ENCODE measurements at regions not wholly inside any gene's neighbourhood (a gene's known extent, or its start where the extent isn't known, plus 50 kb on each side); places are given as distances from the start of the nearest gene placed in this dataset.

- DNase-seq, result no peak
- no peak overlapping the region for H3K27ac Mint-ChIP-seq
- H3K4me1 Mint-ChIP-seq, result no peaks in the 10 kb centered on the region
- ATAC-seq, result no peak
- no peaks in the 10 kb centered on the region for H3K36me3 Mint-ChIP-seq
- no peak overlapping the region for H3K4me3 Mint-ChIP-seq
- CTCF ChIA-PET, result no interaction called here
- no peaks in the 10 kb centered on the region for H3K9me3 Mint-ChIP-seq (ENCODE audit: low read depth)
- no peaks in the 10 kb centered on the region for H3K27me3 Mint-ChIP-seq
These were observed 236.2 kb upstream of the NREP start for GRCh38 chr5:111993242-111993641.

- Mint-ChIP-seq H3K9me3 (ENCODE audit: low read depth) (peaks cover 4% of the 10 kb centered on the region), H3K4me1 (no peaks in the 10 kb centered on the region), H3K27me3 (no peaks in the 10 kb centered on the region), H3K36me3 (no peaks in the 10 kb centered on the region), H3K4me3 (no peak overlapping the region), H3K27ac (no peak overlapping the region)
- DNase-seq, result no peak
- CTCF ChIA-PET, result no interaction called here
- ATAC-seq, result no peak
These were observed 227.1 kb upstream of the NREP start for GRCh38 chr5:111984044-111984443.

GRCh38 chr5:111983459-111983858 is 226.5 kb upstream of the NREP start:
- DNase-seq, result no peak
- Mint-ChIP-seq H3K4me3 (no peak overlapping the region), H3K9me3 (ENCODE audit: low read depth) (peaks cover 4% of the 10 kb centered on the region), H3K36me3 (no peaks in the 10 kb centered on the region), H3K27ac (no peak overlapping the region), H3K4me1 (no peaks in the 10 kb centered on the region), H3K27me3 (no peaks in the 10 kb centered on the region)
- CTCF ChIA-PET, result no interaction called here
- no peak for ATAC-seq

GRCh38 chr5:111977436-111977829 is 220.4 kb upstream of the NREP start:
- no peak overlapping the region for H3K4me3 Mint-ChIP-seq
- peaks cover 3% of the 10 kb centered on the region for H3K9me3 Mint-ChIP-seq (ENCODE audit: low read depth)
- no peak for DNase-seq
- CTCF ChIA-PET, result no interaction called here
- H3K4me1 Mint-ChIP-seq, result no peaks in the 10 kb centered on the region
- no peaks in the 10 kb centered on the region for H3K36me3 Mint-ChIP-seq
- ATAC-seq, result no peak
- no peak overlapping the region for H3K27ac Mint-ChIP-seq
- no peaks in the 10 kb centered on the region for H3K27me3 Mint-ChIP-seq

- Mint-ChIP-seq H3K27ac (no peak overlapping the region), H3K9me3 (ENCODE audit: low read depth) (no peaks in the 10 kb centered on the region), H3K27me3 (no peaks in the 10 kb centered on the region), H3K4me3 (no peak overlapping the region), H3K36me3 (no peaks in the 10 kb centered on the region), H3K4me1 (no peaks in the 10 kb centered on the region)
- CTCF ChIA-PET, result no interaction called here
- DNase-seq (no peak), ATAC-seq (no peak)
These were observed 219.9 kb upstream of the NREP start for GRCh38 chr5:111976705-111977435.

- Mint-ChIP-seq H3K9me3 (ENCODE audit: low read depth) (no peaks in the 10 kb centered on the region), H3K27me3 (no peaks in the 10 kb centered on the region), H3K4me3 (no peak overlapping the region), H3K27ac (no peak overlapping the region), H3K36me3 (no peaks in the 10 kb centered on the region), H3K4me1 (no peaks in the 10 kb centered on the region)
- DNase-seq, result no peak
- CTCF ChIA-PET, result no interaction called here
- no peak for ATAC-seq
These were observed 218.1 kb upstream of the NREP start for GRCh38 chr5:111975133-111975532.

GRCh38 chr5:111973961-111974360 is 217.0 kb upstream of the NREP start:
- CTCF ChIA-PET, result no interaction called here

GRCh38 chr5:111972548-111972947 is 215.6 kb upstream of the NREP start:
- H3K27ac Mint-ChIP-seq, result no peak overlapping the region
- no peaks in the 10 kb centered on the region for H3K27me3 Mint-ChIP-seq
- DNase-seq (no peak), ATAC-seq (no peak)
- CTCF ChIA-PET, result no interaction called here
- no peaks in the 10 kb centered on the region for H3K36me3 Mint-ChIP-seq
- H3K4me3 Mint-ChIP-seq, result no peak overlapping the region
- no peaks in the 10 kb centered on the region for H3K4me1 Mint-ChIP-seq
- H3K9me3 Mint-ChIP-seq (ENCODE audit: low read depth), result no peaks in the 10 kb centered on the region

More at GRCh38 chr5:111973961-111974360, 217.0 kb upstream of the NREP start:
- Mint-ChIP-seq H3K27me3 (no peaks in the 10 kb centered on the region), H3K4me1 (no peaks in the 10 kb centered on the region), H3K9me3 (ENCODE audit: low read depth) (no peaks in the 10 kb centered on the region), H3K4me3 (no peak overlapping the region), H3K27ac (no peak overlapping the region), H3K36me3 (no peaks in the 10 kb centered on the region)
- DNase-seq (no peak), ATAC-seq (no peak)

GRCh38 chr5:111972080-111972479 is 215.1 kb upstream of the NREP start:
- CTCF ChIA-PET, result no interaction called here
- Mint-ChIP-seq H3K36me3 (no peaks in the 10 kb centered on the region), H3K27ac (no peak overlapping the region), H3K4me3 (no peak overlapping the region), H3K9me3 (ENCODE audit: low read depth) (no peaks in the 10 kb centered on the region), H3K27me3 (no peaks in the 10 kb centered on the region), H3K4me1 (no peaks in the 10 kb centered on the region)
- ATAC-seq (no peak), DNase-seq (no peak)

GRCh38 chr5:111968459-111968858 is 211.5 kb upstream of the NREP start:
- ATAC-seq, result no peak
- Mint-ChIP-seq H3K4me3 (no peak overlapping the region), H3K27me3 (no peaks in the 10 kb centered on the region), H3K9me3 (ENCODE audit: low read depth) (no peaks in the 10 kb centered on the region), H3K4me1 (no peaks in the 10 kb centered on the region), H3K27ac (no peak overlapping the region), H3K36me3 (no peaks in the 10 kb centered on the region)
- CTCF ChIA-PET, result no interaction called here
- DNase-seq, result no peak

GRCh38 chr5:111967463-111967862 is 210.5 kb upstream of the NREP start:
- H3K36me3 Mint-ChIP-seq, result no peaks in the 10 kb centered on the region
- H3K4me1 Mint-ChIP-seq, result no peaks in the 10 kb centered on the region
- DNase-seq (no peak), ATAC-seq (no peak)
- no peak overlapping the region for H3K4me3 Mint-ChIP-seq
- no peaks in the 10 kb centered on the region for H3K27me3 Mint-ChIP-seq
- CTCF ChIA-PET, result no interaction called here
- H3K27ac Mint-ChIP-seq, result no peak overlapping the region
- no peaks in the 10 kb centered on the region for H3K9me3 Mint-ChIP-seq (ENCODE audit: low read depth)

GRCh38 chr5:111966290-111966689 is 209.3 kb upstream of the NREP start:
- Mint-ChIP-seq H3K4me1 (no peaks in the 10 kb centered on the region), H3K27me3 (no peaks in the 10 kb centered on the region), H3K9me3 (ENCODE audit: low read depth) (no peaks in the 10 kb centered on the region), H3K36me3 (no peaks in the 10 kb centered on the region), H3K27ac (no peak overlapping the region), H3K4me3 (no peak overlapping the region)
- no peak for ATAC-seq
- CTCF ChIA-PET, result no interaction called here
- DNase-seq, result no peak

GRCh38 chr5:111963555-111963954 is 206.6 kb upstream of the NREP start:
- no peaks in the 10 kb centered on the region for H3K4me1 Mint-ChIP-seq
- H3K9me3 Mint-ChIP-seq (ENCODE audit: low read depth), result no peaks in the 10 kb centered on the region
- no peak overlapping the region for H3K27ac Mint-ChIP-seq
- H3K27me3 Mint-ChIP-seq, result no peaks in the 10 kb centered on the region
- DNase-seq (no peak), ATAC-seq (no peak)
- no peak overlapping the region for H3K4me3 Mint-ChIP-seq
- CTCF ChIA-PET, result no interaction called here
- no peaks in the 10 kb centered on the region for H3K36me3 Mint-ChIP-seq

- Mint-ChIP-seq H3K36me3 (no peaks in the 10 kb centered on the region), H3K9me3 (ENCODE audit: low read depth) (no peaks in the 10 kb centered on the region), H3K27ac (no peak overlapping the region), H3K27me3 (no peaks in the 10 kb centered on the region), H3K4me1 (no peaks in the 10 kb centered on the region), H3K4me3 (no peak overlapping the region)
- ATAC-seq (no peak), DNase-seq (no peak)
- CTCF ChIA-PET, result no interaction called here
These were observed 205.9 kb upstream of the NREP start for GRCh38 chr5:111962906-111963305.

GRCh38 chr5:111961862-111962261 is 204.9 kb upstream of the NREP start:
- H3K36me3 Mint-ChIP-seq, result no peaks in the 10 kb centered on the region
- no peak overlapping the region for H3K4me3 Mint-ChIP-seq
- no peak for ATAC-seq
- no peaks in the 10 kb centered on the region for H3K9me3 Mint-ChIP-seq (ENCODE audit: low read depth)
- no peaks in the 10 kb centered on the region for H3K4me1 Mint-ChIP-seq
- CTCF ChIA-PET, result no interaction called here
- no peak overlapping the region for H3K27ac Mint-ChIP-seq
- no peak for DNase-seq
- H3K27me3 Mint-ChIP-seq, result no peaks in the 10 kb centered on the region

Data from activated CD8-positive, alpha-beta memory T cell treated with anti-CD3 and anti-CD28 coated beads, Interleukin-2, amount 10 ng/mL, durations not matched to agents 7 days and 5 days (primary cell).